Lower leg skin (tissue), 4 donors: ENCODE measurements at regions not wholly inside any gene's neighbourhood (a gene's known extent, or its start where the extent isn't known, plus 50 kb on each side); places are given as distances from the start of the nearest gene placed in this dataset.

Experiments used
- DNase-seq, 2 donors: peaks; one replicate each; pipeline ENCODE4 v3.0.0-alpha.2; 2019; ENCODE audit warnings: low spot score in 2 of 2
- H3K4me3 ChIP-seq: fragments of 200-600 bp; sonication (generic); 2 replicates; pipeline ENCODE4 v1.5.1; 2017; ENCODE audit warnings: mild to moderate bottlenecking, low read depth; ENCODE audit not compliant: poor library complexity, severe bottlenecking
- CTCF ChIP-seq, 3 donors: fragments of 450-650 bp; IDR thresholded peaks; one replicate each; pipeline ENCODE4 v1.5.1; 2016; ENCODE audit warnings: antibody characterized with exemption in 3 of 3, mild to moderate bottlenecking in 3 of 3, moderate library complexity in 2 of 3
- POLR2A ChIP-seq, 2 donors: fragments of 450-650 bp; IDR thresholded peaks; one replicate each; pipeline ENCODE4 v1.6.1; 2016 to 2017; ENCODE audit warnings: antibody characterized with exemption in 2 of 2, mild to moderate bottlenecking in 1 of 2, moderate library complexity in 1 of 2
- WGBS, 2 donors: methylation state at CpG; one replicate each; pipeline ENCODE4 v1.1.5; 2018; 5-methylcytosine and 5-hydroxymethylcytosine counted together
- intact Hi-C: fragments of 100-400 bp; cut with DNase I; formaldehyde crosslinking; loops from one replicate; pipeline ENCODE4 v1.15.0; 2023; ENCODE audit warnings: low total_unique reads

DNA sequence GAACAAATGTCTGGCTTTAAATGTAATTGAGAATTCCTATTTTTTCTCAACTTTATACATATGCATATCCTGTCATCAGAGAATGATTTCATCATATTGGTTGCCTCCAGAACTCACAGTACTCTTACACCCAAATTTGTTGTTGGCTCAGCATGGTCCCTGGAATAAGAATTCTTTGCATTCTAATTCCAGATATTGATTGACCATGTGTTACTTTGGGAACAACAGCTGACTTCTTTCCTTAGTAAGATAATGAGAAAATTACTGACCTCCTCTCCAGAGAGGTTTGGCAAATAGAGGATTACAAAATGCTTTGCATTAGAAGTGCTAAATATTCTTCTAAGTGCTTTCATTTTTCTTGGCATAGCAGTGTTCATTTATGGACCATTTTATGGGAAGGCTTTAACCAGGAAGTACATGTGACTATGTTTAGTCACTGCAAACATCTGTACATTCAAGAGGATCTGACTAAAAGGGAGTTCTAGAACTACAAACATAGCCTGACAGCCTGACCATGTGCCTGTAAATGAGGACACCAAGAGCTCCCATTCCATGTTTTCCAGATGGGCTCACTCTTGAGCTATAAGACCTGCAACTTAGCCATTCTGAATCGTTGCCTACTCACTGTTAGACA lies 391.6 kb upstream of the DPPA4 start:
- H3K4me3 ChIP-seq, result no peak overlapping the region
- WGBS, 2 donors, result 59 to 76% methylated on average over 1 of the region's 1 CpG
- TF ChIP-seq POLR2A (IDR thresholded peaks at IDR 0.05) (no peak), CTCF (IDR thresholded peaks at IDR 0.05) (no peak)
- intact Hi-C loops, result no loop called here
- no peak for DNase-seq

- H3K4me3 ChIP-seq, result no peak overlapping the region
- TF ChIP-seq POLR2A (IDR thresholded peaks at IDR 0.05), result no peak
- TF ChIP-seq CTCF (IDR thresholded peaks at IDR 0.05), result peak in 1 of 3 donors; percentile 42
- 67 to 68% methylated on average over 6 of the region's 6 CpGs for WGBS, 2 donors
- intact Hi-C loops, result no loop called here
- peak in 1 of 2 donors; percentile 19 for DNase-seq
Observed at GRCh38 chr3:109731639-109732473, 394.5 kb upstream of the DPPA4 start.

GRCh38 chr3:109743981-109744380 lies 406.6 kb upstream of the DPPA4 start:
- intact Hi-C loops, result no loop called here
- H3K4me3 ChIP-seq, result no peak overlapping the region
- TF ChIP-seq POLR2A (IDR thresholded peaks at IDR 0.05) (no peak), CTCF (IDR thresholded peaks at IDR 0.05) (no peak)
- WGBS, 2 donors, result 51 to 53% methylated on average over 3 of the region's 3 CpGs
- DNase-seq, result no peak

DNA sequence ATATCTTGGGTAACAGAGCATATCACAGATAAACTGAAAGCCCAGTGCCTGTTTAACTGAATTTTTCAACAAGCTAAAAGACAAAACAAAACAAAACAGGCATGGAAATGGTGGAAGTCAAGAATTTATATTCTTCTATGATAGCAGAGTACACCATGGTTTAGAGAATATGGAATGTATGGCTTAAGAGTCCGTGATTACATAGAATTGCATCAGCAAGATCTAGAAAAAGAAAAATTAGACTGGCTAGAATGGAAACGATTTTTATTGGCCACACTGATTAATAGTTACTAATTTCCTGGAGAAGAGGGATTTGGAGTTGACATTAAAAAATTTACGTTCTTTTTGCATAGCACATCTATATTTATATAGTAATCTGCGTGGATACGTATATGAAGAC lies 435.2 kb upstream of the DPPA4 start:
- TF ChIP-seq POLR2A (IDR thresholded peaks at IDR 0.05), result no peak
- TF ChIP-seq CTCF (IDR thresholded peaks at IDR 0.05), result no peak
- 84 to 87% methylated on average over 5 of the region's 5 CpGs for WGBS, 2 donors
- intact Hi-C loops, result no loop called here
- DNase-seq, result no peak
- no peak overlapping the region for H3K4me3 ChIP-seq

GRCh38 chr3:109774108-109774507 lies 436.8 kb upstream of the DPPA4 start:
- no peak for DNase-seq
- 75 to 79% methylated on average over 2 of the region's 2 CpGs for WGBS, 2 donors
- intact Hi-C loops, result no loop called here
- no peak for TF ChIP-seq CTCF (IDR thresholded peaks at IDR 0.05)
- TF ChIP-seq POLR2A (IDR thresholded peaks at IDR 0.05), result no peak
- H3K4me3 ChIP-seq, result no peak overlapping the region
